GM12878 (cell line): ENCODE measurements at regions not wholly inside any gene's neighbourhood (a gene's known extent, or its start where the extent isn't known, plus 50 kb on each side); places are given as distances from the start of the nearest gene placed in this dataset.

Experiments used
- ATAC-seq: fragments of 200-7000 bp; cut with Tn5 transposase; 3 replicates; pipeline ENCODE4 v1.9.1; 2020; ENCODE audit warnings: mild to moderate bottlenecking, moderate library complexity
- BruUV-seq: library from RNA; stranded (reverse); fragments of 400-500 nt; replicated peaks from 2 replicates; lab custom pipeline; 2021; lab: Mats Ljungman, UMichigan
- CTCF ChIA-PET: fragments of 300-600 bp; sonication (Branson Sonifier 250); formaldehyde crosslinking; extraction: SDS; loops from one replicate; lab custom pipeline; 2021; ENCODE audit warnings: inconsistent platforms; lab: Yijun Ruan, JAX
- POLR2A ChIA-PET: fragments of 350-600 bp; formaldehyde crosslinking; extraction: SDS; loops from one replicate; lab custom pipeline; 2021; ENCODE audit warnings: inconsistent platforms; lab: Charles Lee
- RAD21 ChIA-PET: fragments of 300-600 bp; sonication (Branson Sonifier 250); formaldehyde crosslinking; loops from one replicate; lab custom pipeline; 2023; ENCODE audit warnings: antibody characterized with exemption; ENCODE audit not compliant: unreplicated experiment; lab: Charles Lee
- SMC1A ChIA-PET: fragments of 300-600 bp; sonication (Branson Sonifier 250); formaldehyde crosslinking; loops from one replicate; lab custom pipeline; 2023; ENCODE audit not compliant: unreplicated experiment, uncharacterized antibody; lab: Charles Lee
- DNase-seq: peaks from one replicate; pipeline ENCODE4 v3.0.0-alpha.2; 2011; ENCODE audit warnings: low read depth, low spot score
- FAIRE-seq: peaks from 3 replicates; lab custom pipeline; 2011; peaks lifted over from hg19 to GRCh38; lab: Jason Lieb, UNC
- H2AFZ ChIP-seq: 2 replicates; pipeline ENCODE4 v1.6.0; 2011; ENCODE audit warnings: low read depth, low read length, control low read depth; ENCODE audit not compliant: control insufficient read depth
- H3K27ac ChIP-seq: 2 replicates; pipeline ENCODE4 v1.5.1; 2011; ENCODE audit warnings: control low read depth; ENCODE audit not compliant: control insufficient read depth, insufficient read depth
- H3K27me3 ChIP-seq, 2 experiments: replicated peaks in 1 of 2; 2 replicates each; pipeline versions ENCODE4 v1.6.0 to v1.6.1; 2011; ENCODE audit warnings: low read length in 1 of 2; ENCODE audit not compliant: control insufficient read depth in 2 of 2, insufficient read depth in 2 of 2
- H3K36me3 ChIP-seq, 2 experiments: 2 replicates each; pipeline ENCODE4 v1.5.1; 2011; ENCODE audit warnings: low read length in 1 of 2; ENCODE audit not compliant: control insufficient read depth in 2 of 2, insufficient read depth in 2 of 2
- H3K4me1 ChIP-seq: 2 replicates; pipeline ENCODE4 v1.6.1; 2011; ENCODE audit warnings: mild to moderate bottlenecking, low read length, moderate library complexity, mixed read lengths; ENCODE audit not compliant: control insufficient read depth, insufficient read depth
- H3K4me2 ChIP-seq: 2 replicates; pipeline ENCODE4 v1.6.0; 2011; ENCODE audit warnings: control low read depth; ENCODE audit not compliant: control insufficient read depth, insufficient read depth
- H3K4me3 ChIP-seq: fragments of 200-600 bp; sonication (generic); 2 replicates; pipeline ENCODE4 v1.5.1; 2016
- H3K79me2 ChIP-seq: 2 replicates; pipeline ENCODE4 v1.6.0; 2011; ENCODE audit warnings: low read length; ENCODE audit not compliant: control insufficient read depth, insufficient read depth
- H3K9ac ChIP-seq: 2 replicates; pipeline ENCODE4 v1.8.0; 2011; ENCODE audit warnings: low read length, control low read depth, mixed read lengths; ENCODE audit not compliant: control insufficient read depth, insufficient read depth
- H3K9me3 ChIP-seq: replicated peaks from 3 replicates; pipeline ENCODE4 v1.5.1; 2011; ENCODE audit warnings: mild to moderate bottlenecking, low read length; ENCODE audit not compliant: control insufficient read depth, insufficient read depth
- H4K20me1 ChIP-seq: 2 replicates; pipeline ENCODE4 v1.6.0; 2011; ENCODE audit not compliant: control insufficient read depth, insufficient read depth
- CBX3 ChIP-seq: fragments of 200-600 bp; sonication (generic); IDR thresholded peaks from 2 replicates; pipeline ENCODE4 v1.6.1; 2016; ENCODE audit warnings: low read depth, borderline replicate concordance
- CUX1 ChIP-seq: IDR thresholded peaks from 2 replicates; pipeline ENCODE4 v1.6.1; 2012; ENCODE audit warnings: improper control_type of control experiment, low read depth, low read length; ENCODE audit not compliant: insufficient replicate concordance
- ETV6 ChIP-seq, 2 experiments: fragments of 450-650 bp in 1 of 2; IDR thresholded peaks in 1 of 2; conservative IDR thresholded peaks in 1 of 2; 2 replicates each; pipeline ENCODE4 v1.6.1; 2014; ENCODE audit warnings: antibody characterized with exemption in 1 of 2, borderline replicate concordance in 1 of 2, low read depth in 1 of 2, mild to moderate bottlenecking in 1 of 2, moderate library complexity in 1 of 2
- GABPA ChIP-seq: IDR thresholded peaks from 2 replicates; pipeline ENCODE4 v1.6.1; 2014; ENCODE audit warnings: antibody characterized with exemption, low read depth, mild to moderate bottlenecking, inconsistent platforms
- HDAC2 ChIP-seq: fragments of 200-600 bp; sonication (generic); IDR thresholded peaks from 2 replicates; pipeline ENCODE4 v1.6.1; 2017
- HDAC6 ChIP-seq: fragments of 200-600 bp; sonication (generic); IDR thresholded peaks from one replicate; pipeline ENCODE4 v1.8.0; 2017; ENCODE audit warnings: antibody characterized with exemption; ENCODE audit not compliant: unreplicated experiment
- IKZF2 ChIP-seq, 2 experiments: fragments of 450-650 bp; IDR thresholded peaks; 2 replicates each; pipeline ENCODE4 v1.6.1; 2017; ENCODE audit warnings: mild to moderate bottlenecking in 2 of 2, moderate library complexity in 2 of 2
- IRF4 ChIP-seq: IDR thresholded peaks from 2 replicates; pipeline ENCODE4 v1.6.1; 2011; ENCODE audit warnings: low read depth, low read length
- KAT2A ChIP-seq: conservative IDR thresholded peaks from 2 replicates; pipeline ENCODE4 v1.6.1; 2011; ENCODE audit warnings: low read depth, low read length; ENCODE audit not compliant: control insufficient read depth
- POLR2AphosphoS2 ChIP-seq: IDR thresholded peaks from 2 replicates; pipeline ENCODE4 v1.6.1; 2011; ENCODE audit warnings: low read depth, mild to moderate bottlenecking, low read length, improper control_type of control experiment, moderate library complexity
- RAD51 ChIP-seq: fragments of 450-650 bp; IDR thresholded peaks from 2 replicates; pipeline ENCODE4 v1.6.1; 2016; ENCODE audit warnings: moderate library complexity, mild to moderate bottlenecking, inconsistent platforms
- RCOR1 ChIP-seq: conservative IDR thresholded peaks from 2 replicates; pipeline ENCODE4 v1.6.1; 2012; ENCODE audit warnings: low read depth, low read length, improper control_type of control experiment
- SPI1 ChIP-seq: IDR thresholded peaks from 2 replicates; pipeline ENCODE4 v1.6.1; 2011; ENCODE audit warnings: low read depth, mild to moderate bottlenecking, low read length, moderate library complexity, borderline replicate concordance; ENCODE audit not compliant: insufficient read depth
- TBL1XR1 ChIP-seq: IDR thresholded peaks from 2 replicates; pipeline ENCODE4 v1.6.1; 2012; ENCODE audit warnings: low read depth, low read length, improper control_type of control experiment
- TCF3 ChIP-seq: IDR thresholded peaks from 2 replicates; pipeline ENCODE4 v1.6.1; 2012; ENCODE audit warnings: low read depth, mild to moderate bottlenecking, low read length, borderline replicate concordance; ENCODE audit not compliant: insufficient read depth
- ZNF384 ChIP-seq: IDR thresholded peaks from 2 replicates; pipeline ENCODE4 v1.6.1; 2012; ENCODE audit warnings: low read depth, mild to moderate bottlenecking, low read length, improper control_type of control experiment, borderline replicate concordance
- ZNF622 ChIP-seq: fragments of 450-650 bp; IDR thresholded peaks from 2 replicates; pipeline ENCODE4 v1.6.1; 2017; ENCODE audit warnings: mild to moderate bottlenecking, inconsistent platforms
- WGBS: methylation state at CpG from one replicate; pipeline ENCODE4 v1.1.6; 2016; ENCODE audit warnings: low lambda C conversion rate; ENCODE audit not compliant: insufficient replicate concordance, insufficient coverage; ENCODE audit errors: missing lambda C conversion rate; 5-methylcytosine and 5-hydroxymethylcytosine counted together
- in situ Hi-C: fragments of 300-500 bp; cut with MboI; formaldehyde crosslinking; loops from 9 replicates; pipeline ENCODE4 v1.14.3; 2018; ENCODE audit warnings: mixed read lengths
- intact Hi-C: fragments of 100-400 bp; cut with micrococcal nuclease; formaldehyde crosslinking; loops from one replicate; pipeline ENCODE4 v1.14.2; 2022; ENCODE audit not compliant: unreplicated experiment
- TF ChIP-seq, protein P1 (sequence below): IDR thresholded peaks from 2 replicates; pipeline ENCODE4 v1.6.1; 2011; ENCODE audit warnings: low read depth, mild to moderate bottlenecking, low read length, moderate library complexity, borderline replicate concordance; ENCODE audit errors: extremely low read depth

DNA sequence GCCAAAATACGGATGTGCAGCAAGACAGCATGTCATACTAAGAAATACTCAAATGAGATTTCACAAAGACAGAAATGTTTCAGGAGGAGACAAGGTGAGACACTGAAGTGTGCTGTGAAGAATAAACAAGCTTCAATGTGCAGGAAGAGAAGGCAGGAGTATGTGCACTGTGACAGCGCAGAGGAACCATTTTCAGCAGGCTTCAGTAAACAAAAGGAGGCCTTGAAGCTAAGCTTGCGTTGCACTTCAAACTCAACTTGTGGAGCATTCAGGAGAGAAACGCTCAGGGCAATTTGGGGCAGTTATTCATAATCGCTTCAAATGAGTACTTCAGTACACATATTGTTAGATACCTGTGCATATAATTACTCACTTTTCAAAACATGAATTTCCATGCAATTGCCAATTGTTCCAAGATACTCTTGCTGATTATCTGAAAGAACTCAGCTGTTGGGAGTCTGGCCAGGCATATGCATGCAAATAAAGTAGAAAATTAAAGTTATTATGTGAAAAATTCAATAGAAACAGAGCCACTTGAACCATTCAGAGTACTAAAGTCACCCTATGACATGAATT lies 234.2 kb upstream of the OPRM1 start (continued):
- TF ChIP-seq SPI1 = no peak
- no peak for TF ChIP-seq IKZF2 (IDR thresholded peaks at IDR 0.05)
- TF ChIP-seq POLR2AphosphoS2 = no peak
- TF ChIP-seq ETV6 (conservative IDR thresholded peaks at IDR 0.05 in 1 of 2, IDR thresholded peaks at IDR 0.05 in 1 of 2; ENCODE audit: borderline replicate concordance in 1 of 2, low read depth in 1 of 2) = no peak
- TF ChIP-seq, protein P1, sequence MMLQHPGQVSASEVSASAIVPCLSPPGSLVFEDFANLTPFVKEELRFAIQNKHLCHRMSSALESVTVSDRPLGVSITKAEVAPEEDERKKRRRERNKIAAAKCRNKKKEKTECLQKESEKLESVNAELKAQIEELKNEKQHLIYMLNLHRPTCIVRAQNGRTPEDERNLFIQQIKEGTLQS = no peak
- TF ChIP-seq CUX1 = no peak

DNA sequence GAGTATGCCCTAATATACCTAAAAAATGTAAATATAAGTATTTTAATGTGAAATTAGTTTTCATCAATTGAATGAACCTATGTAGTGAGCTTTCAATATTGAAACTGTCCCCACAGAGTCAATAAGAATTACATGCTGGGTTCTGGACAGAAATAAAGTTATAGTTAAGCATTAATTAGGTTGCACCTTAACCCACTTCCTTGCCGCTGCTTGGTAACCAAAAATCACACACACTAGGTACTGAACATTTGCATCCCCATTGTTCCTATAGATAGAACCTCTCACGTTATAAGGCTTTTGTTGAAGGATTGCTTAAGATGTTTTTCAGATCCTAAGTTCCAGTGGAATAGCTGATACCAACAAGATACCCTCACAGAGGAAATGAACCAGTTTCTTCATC lies 237.1 kb upstream of the OPRM1 start:
- Histone ChIP-seq H3K4me3 (no peak overlapping the region), H2AFZ (no peak overlapping the region), H3K9ac (no peak overlapping the region), H3K4me2 (no peak overlapping the region), H3K9me3 (no peaks in the 10 kb centered on the region), H3K27me3 (no peaks in the 10 kb centered on the region), H4K20me1 (no peaks in the 10 kb centered on the region), H3K79me2 (no peaks in the 10 kb centered on the region), H3K36me3 (no peaks in the 10 kb centered on the region), H3K27ac (no peak overlapping the region), H3K4me1 (no peaks in the 10 kb centered on the region)
- DNase-seq (no peak), FAIRE-seq (no peak), ATAC-seq (no peak)
- ChIA-PET POLR2A (no interaction called here), RAD21 (no interaction called here), SMC1A (interaction anchor here (2.2 kb wide), 1 partner anchor 9 kb away, joined by 6 read pairs; no protein-coding TSS in a partner anchor), CTCF (no interaction called here)
- no TSS peak for BruUV-seq
- intact Hi-C loops = no loop called here
- 41% methylated on average over 2 of the region's 2 CpGs for WGBS
- in situ Hi-C loops = no loop called here
- TF ChIP-seq KAT2A (no peak), RCOR1 (no peak), RAD51 (no peak), HDAC2 (no peak), IRF4 (no peak), ZNF384 (no peak), TCF3 (no peak), CBX3 (no peak), GABPA (no peak), ZNF622 (no peak), TBL1XR1 (no peak), HDAC6 (no peak)
